ENCODE measurements at regions not wholly inside any gene's neighbourhood (a gene's known extent, or its start where the extent isn't known, plus 50 kb on each side); places are given as distances from the start of the nearest gene placed in this dataset.
"Not testable (repeated sequence)": the region's sequence is repeated elsewhere in the genome, so short reads cannot be mapped to it uniquely, and the experiment has no call there.

DNA sequence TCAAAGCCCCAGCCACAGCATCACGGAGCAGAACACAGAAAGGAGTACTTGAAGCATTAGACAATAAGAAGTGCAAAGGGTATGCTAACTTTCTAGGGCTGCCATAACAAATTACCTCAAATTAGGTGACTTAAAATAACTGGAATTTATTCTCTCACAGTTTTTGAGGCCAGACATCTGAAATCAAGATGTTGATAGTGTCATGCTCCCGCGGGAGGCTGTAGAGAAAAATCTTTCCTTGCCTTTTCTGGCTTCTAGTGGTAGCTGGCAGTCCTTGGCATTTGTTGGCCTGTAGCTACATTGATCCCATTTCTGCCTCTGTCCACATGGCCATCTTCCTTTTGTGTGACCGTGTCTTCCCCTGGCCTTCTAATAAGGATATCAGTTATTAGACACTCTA, 51.9 kb upstream of the SPDL1 start:
- no peak for DNase-seq (ENCODE audit: low spot score)

DNA sequence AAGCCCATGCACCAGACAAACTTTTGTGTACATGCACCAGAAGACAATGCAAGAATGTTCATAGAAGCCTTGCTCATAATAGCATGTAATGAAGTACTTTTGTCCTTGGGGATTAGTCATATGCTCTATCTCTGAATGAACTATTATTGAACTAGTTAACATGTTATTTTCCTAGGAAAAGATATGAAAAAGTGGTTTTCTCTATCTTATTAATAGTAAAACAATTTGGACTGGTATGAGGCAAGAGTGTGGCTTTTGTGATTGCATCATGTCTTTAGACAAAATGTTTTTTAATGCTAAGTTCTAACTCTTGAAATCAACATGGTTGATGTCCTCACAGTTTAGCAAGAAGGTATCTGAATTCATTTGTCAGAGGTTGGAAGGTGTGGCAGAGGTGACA, 55.7 kb upstream of the SPDL1 start:
- no peak for DNase-seq (ENCODE audit: low spot score)

GRCh38 chr5:169527066-169527465, 56.5 kb upstream of the SPDL1 start:
- DNase-seq (ENCODE audit: low spot score): no peak

DNA sequence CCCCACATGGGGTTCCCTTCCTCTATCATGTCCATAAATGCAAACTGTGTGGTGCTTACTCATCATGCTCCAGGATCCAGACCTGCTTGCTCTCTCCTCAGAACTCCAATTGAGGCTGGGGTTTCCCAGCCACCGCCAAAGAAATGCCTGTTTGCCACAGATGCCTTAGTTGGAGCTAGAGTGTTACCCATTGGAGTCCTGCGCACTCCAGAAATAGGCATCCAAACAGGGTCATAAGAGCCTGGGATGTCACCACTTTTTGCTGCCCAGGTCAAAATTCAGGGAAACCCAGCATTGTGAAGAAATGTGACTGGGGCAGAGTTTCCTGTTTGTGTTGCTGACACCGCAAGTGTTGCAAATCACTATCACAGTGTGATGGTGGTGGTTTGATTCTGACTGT, 60.7 kb upstream of the SPDL1 start:
- DNase-seq (ENCODE audit: low spot score): no peak

DNA sequence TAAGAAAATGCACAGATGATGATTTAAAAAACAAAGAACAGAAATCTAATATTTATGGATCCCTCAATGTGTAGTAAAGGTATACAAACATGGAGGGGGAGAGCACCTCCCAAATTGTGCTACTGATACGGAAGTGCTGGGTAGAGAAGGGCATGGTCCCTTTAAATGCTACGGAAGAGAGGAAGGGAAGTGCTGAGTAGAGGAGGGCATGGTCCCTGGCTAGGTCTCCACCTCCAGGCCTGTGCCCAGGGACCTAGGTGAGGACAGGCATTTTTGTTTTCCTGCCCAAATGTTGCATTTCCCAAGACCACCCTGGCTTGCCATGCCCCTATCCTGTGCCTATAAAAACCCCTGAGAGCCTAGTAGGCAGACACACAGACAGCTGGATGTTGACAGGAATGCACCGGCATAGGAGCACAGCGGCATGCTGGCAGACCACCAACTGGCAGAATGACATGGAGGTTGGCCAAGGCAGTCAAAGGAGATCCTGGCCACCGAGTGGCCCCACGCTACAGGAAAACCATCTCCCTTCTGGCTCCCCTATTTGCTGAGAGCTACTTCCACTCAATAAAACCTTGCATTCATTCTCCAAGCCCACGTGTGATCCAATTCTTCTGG, 62.1 kb upstream of the SPDL1 start:
- peak; percentile 2 for DNase-seq (ENCODE audit: low spot score)

GRCh38 chr5:169519358-169519757, 64.2 kb upstream of the SPDL1 start:
- DNase-seq (ENCODE audit: low spot score): no peak

- not testable (repeated sequence) for DNase-seq (ENCODE audit: low spot score)
Measured at GRCh38 chr5:169518779-169519178, 64.8 kb upstream of the SPDL1 start.

DNA sequence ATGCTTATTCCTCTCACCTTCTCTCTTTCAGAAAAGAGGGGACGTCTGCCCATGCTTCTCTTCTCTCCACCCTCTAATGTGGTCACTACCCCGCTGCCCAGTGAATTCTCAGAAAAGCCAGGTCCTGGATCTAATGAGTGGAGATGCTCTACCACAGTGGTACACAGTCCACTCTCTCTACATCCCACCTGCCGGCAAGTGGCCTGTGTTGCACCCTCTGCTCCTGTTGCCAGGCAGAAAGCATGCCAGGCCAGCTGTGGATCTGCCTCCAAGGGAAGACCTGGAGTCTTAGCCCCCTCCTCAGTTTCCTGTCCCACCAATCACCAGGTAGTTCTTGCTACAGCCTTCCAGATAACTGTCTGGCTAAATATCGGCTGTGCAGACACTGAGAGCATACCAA, 71.2 kb upstream of the SPDL1 start:
- no peak for DNase-seq (ENCODE audit: low spot score)

DNA sequence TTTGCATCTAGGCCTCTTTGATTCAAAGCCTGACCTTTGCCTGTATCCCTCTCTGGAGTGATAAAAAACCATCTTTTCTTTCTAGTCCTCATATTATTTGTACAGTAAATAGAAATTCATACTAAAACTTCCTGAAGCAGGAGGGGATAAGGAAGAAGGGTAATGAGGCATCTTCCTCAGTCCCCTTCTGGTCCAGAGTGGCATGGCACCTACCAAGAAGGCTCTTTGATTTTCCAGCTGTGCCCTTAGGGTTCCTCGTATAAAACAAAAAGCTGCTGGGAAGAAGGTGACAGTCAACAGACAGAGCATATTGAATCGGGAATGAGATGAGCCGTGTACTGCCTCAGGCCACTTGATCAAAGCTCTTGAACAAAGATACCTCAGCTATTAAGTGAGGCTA, 71.9 kb upstream of the SPDL1 start:
- no peak for DNase-seq (ENCODE audit: low spot score)

GRCh38 chr5:169507051-169507450, 76.5 kb upstream of the SPDL1 start:
- DNase-seq (ENCODE audit: low spot score): no peak

DNA sequence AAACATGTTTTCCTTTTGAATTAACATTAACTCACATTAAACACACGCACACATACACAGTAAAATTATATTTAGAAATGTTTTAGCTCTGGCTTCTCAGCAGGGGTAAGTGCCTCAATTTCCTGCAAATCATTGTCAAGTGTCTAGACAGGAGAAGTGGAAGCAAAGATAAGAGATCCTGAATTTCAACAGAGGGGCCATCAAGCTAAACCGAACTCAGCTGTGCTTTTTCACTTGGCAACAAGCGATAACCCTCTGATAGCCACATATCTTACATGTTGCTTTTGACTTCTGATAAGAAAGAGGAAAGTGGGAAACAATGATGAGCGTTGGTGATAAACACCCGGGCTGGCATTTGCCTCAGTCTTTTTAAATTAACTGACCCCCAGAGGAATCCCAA, 79.7 kb upstream of the SPDL1 start:
- no peak for DNase-seq (ENCODE audit: low spot score)

- DNase-seq (ENCODE audit: low spot score): no peak
Measured at GRCh38 chr5:169499990-169500505, 83.5 kb upstream of the SPDL1 start.

GRCh38 chr5:169496878-169497277, 86.7 kb upstream of the SPDL1 start:
- no peak for DNase-seq (ENCODE audit: low spot score)

DNA sequence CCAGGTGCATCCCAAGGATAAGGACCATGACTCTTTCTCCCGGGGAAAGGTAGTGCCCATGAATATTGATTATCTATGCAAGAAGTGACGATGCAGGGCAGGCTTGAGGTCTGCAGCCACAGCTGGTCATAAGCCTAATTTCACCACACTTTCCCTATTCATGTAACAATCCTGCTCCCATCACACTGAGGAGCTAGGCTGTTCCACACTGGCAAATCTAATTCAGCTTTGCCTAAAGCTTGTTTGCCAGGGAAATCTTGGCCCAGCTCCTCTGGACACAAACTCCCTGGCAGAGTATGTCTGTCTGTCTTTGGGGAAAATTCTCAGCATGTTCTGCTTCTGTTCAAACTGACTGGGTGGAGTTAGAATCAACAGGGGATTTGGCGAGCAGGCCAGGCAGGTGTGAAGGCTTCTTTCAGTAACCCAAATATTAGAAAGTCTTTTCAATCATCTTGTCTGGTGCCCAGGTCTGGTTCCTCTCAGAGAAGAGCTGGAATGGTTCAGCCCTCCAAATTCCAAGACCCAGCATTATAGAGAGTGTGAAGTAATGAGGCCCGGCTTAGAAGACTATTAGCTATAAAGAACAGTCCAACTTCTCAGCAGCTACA, 88.5 kb upstream of the SPDL1 start:
- no peak for DNase-seq (ENCODE audit: low spot score)

- DNase-seq (ENCODE audit: low spot score): no peak
Measured at GRCh38 chr5:169494383-169494935, 89.1 kb upstream of the SPDL1 start.

DNA sequence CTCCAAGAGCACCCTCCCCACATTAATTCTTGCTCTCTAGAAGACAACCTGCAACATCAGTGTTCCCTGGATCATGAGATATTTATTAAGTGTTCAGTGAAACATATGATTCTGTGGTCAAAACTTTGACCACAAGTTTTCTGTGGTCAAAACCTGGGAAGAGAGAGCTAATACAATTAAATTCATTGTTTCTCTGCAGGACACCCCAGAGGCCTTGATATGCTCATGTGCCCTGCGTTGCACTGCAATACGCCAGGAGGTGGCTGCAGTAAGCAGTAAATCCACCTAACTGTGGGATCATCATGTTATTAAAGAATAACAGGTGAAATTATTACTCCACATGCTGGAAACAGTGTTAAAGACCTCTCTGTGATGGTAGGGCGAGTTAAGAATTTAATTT, 109.3 kb upstream of the SPDL1 start:
- DNase-seq (ENCODE audit: low spot score): no peak

DNA sequence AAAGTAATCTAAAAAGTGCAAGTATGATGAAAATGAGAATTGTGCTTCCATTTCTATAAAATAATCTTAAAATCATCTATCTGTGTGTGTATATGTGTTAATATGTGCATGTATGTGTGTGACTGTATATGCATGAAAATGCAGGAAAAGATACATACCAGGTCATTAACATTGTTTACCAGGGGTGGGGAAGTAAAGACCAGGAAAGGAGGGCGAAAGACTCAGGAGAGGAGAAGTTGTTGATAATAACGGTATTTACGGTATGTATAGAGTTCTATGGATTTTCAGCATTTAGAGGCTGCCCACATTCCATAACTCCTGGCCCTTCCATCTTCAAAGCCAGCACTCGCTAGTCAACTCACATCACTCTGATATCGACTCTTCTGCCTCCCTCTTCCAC, 111.0 kb upstream of the SPDL1 start:
- DNase-seq (ENCODE audit: low spot score): no peak

DNA sequence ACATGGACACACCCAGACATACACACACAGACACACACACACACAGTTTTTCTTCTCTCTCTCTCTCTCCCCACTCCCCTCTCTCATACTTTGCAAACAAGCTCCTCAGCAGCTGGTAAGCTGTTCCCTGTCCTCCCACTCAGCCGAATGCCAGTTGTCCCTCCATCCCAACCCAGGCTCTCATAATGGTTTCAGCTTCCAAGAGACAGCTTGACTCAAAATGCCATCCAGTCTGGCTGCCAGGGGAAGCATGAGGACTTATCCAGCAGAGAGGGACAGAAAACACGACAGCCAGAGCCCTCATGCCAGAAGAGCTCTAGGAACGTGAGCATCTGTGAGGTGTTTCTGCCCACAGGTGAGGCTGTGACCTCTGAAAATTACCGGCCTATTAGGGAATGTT, 112.6 kb upstream of the SPDL1 start:
- DNase-seq (ENCODE audit: low spot score): peak; percentile 70

DNA sequence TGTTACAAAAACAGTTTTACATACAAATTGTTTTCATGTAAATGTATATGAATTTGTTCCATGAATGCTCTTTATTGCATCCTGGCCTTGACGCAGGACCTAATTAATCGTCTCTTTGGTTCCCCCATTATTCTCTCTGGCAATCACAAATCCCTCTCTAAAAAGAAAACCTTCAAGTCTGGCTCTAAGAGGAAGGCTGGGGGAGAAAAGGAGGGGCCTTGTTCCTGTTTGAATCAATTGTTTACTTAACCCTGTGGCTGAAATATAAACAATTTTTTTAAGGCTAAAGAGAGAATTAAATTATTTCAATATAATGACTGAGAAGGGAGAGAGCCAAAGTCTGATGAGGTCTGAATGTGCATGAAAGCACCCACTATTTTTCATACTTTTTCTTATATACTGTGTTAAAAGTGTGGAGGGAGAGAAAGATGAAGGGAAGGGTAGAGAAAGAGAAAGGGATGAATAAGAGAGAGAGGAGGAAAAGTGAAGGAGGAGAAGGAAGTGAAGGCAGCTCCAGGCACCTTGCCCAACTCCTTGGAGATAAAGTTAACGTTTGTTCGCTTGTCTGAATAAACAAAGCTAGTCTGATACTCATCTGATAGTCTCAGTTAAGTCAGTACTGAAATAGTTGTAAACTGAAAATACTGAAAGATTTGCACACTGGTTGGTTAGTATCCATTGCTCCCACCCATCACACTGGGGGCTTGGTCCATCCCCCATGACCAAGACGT, 116.4 kb upstream of the SPDL1 start:
- no peak for DNase-seq (ENCODE audit: low spot score)

DNA sequence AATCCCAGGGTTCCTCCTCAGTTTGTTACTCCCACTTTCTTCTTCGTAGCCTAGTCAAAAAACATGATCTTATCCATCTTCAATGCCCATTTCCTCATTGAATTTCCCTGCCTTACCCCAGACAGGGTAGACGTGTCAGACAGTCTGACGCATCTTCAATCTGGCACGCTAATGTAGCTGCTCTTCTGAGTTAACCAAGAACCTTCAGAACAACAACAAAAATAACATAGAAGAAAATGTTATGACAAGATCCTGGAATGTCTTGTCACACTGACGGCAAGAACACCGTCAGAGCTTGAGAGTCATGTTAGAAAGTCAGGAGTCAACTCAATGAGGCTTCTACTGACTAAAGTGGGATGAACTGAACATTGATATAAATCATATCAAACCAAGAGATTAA, 122.7 kb upstream of the SPDL1 start:
- DNase-seq (ENCODE audit: low spot score): no peak

GRCh38 chr5:169460123-169460522, 123.5 kb upstream of the SPDL1 start:
- no peak for DNase-seq (ENCODE audit: low spot score)

DNA sequence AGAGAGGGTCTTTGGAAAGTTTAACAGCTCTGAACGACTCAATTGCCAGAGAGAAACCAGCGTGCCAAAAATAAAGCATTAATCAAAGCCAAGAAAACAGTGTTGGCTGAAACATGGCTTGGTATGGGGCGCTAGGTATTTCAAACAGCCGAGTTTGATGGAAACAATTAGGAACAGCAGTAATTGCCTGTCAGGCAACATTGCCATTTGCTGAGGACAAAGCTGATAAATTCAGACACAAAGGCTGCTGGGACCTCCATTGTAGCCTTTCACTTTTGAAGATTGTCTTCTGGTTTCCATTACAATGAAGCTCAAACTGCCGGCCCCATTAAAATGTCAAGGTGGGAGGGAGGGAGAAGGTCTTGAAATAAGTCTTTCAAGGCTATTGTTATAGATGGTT, 125.4 kb upstream of the SPDL1 start:
- DNase-seq (ENCODE audit: low spot score): no peak

DNA sequence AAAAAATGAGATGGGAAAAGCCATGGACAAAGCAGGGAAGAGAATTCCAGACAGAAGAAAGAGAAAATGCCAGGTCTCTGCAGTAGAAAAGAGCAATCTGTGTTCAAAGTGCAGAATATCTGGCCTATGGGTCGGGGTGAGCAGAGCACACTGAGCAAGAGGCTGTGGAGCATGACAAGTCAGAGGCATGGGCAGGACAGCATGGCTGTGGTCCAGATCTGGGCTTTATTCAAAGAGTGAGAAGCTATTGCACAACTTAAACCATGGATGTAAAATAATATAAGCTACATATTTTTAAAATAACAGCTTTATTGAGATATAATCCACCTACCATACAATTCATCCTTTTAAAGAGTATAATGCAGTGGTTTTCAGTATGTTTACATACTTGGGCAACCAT, 133.1 kb upstream of the SPDL1 start:
- DNase-seq (ENCODE audit: low spot score): no peak

Data from Ammon's horn (tissue), 1 donor.